OCI-LY1 (cell line): ENCODE measurements at regions not wholly inside any gene's neighbourhood (a gene's known extent, or its start where the extent isn't known, plus 50 kb on each side); places are given as distances from the start of the nearest gene placed in this dataset.

Source experiments
- H2AFZ ChIP-seq: fragments of 200-600 bp; sonication (generic), shearing (Covaris generic); 2 replicates; pipeline ENCODE4 v1.6.0; 2014; ENCODE audit warnings: antibody characterized with exemption, mild to moderate bottlenecking, low read length
- H3F3A ChIP-seq: fragments of 200-600 bp; sonication (generic), shearing (Covaris generic); 2 replicates; pipeline ENCODE4 v1.6.0; 2014; ENCODE audit warnings: mild to moderate bottlenecking, antibody characterized with exemption, low read length, moderate library complexity; ENCODE audit not compliant: insufficient read depth
- H3K27ac ChIP-seq: fragments of 200-600 bp; sonication (generic); 2 replicates; pipeline ENCODE4 v1.5.1; 2014; ENCODE audit warnings: low read length, mixed run types, mild to moderate bottlenecking, low read depth; ENCODE audit not compliant: poor library complexity, severe bottlenecking
- H3K27me3 ChIP-seq: fragments of 200-600 bp; sonication (generic); 2 replicates; pipeline ENCODE4 v1.6.0; 2014; ENCODE audit warnings: antibody characterized with exemption, mild to moderate bottlenecking, low read length, moderate library complexity; ENCODE audit not compliant: insufficient read depth
- H3K36me3 ChIP-seq: fragments of 200-600 bp; sonication (generic); 2 replicates; pipeline ENCODE4 v1.6.1; 2014; ENCODE audit warnings: mild to moderate bottlenecking, antibody characterized with exemption, low read length, moderate library complexity, mixed read lengths; ENCODE audit not compliant: insufficient read depth
- H3K4me1 ChIP-seq: fragments of 200-600 bp; sonication (generic); 2 replicates; pipeline ENCODE4 v1.5.1; 2014; ENCODE audit warnings: mild to moderate bottlenecking, low read length, moderate library complexity; ENCODE audit not compliant: insufficient read depth, severe bottlenecking
- H3K4me2 ChIP-seq: fragments of 200-600 bp; sonication (generic), shearing (Covaris generic); 2 replicates; pipeline ENCODE4 v1.6.1; 2014; ENCODE audit warnings: low read length
- H3K4me3 ChIP-seq: fragments of 200-600 bp; sonication (generic); 2 replicates; pipeline ENCODE4 v1.5.1; 2014; ENCODE audit warnings: low read length, low read depth, mild to moderate bottlenecking, mixed read lengths; ENCODE audit not compliant: poor library complexity, severe bottlenecking
- H3K79me2 ChIP-seq: fragments of 200-600 bp; shearing (Covaris generic); 2 replicates; pipeline ENCODE4 v1.6.1; 2016; ENCODE audit warnings: mixed run types, low read length, mixed read lengths; ENCODE audit not compliant: insufficient read depth
- H3K9ac ChIP-seq: fragments of 200-600 bp; sonication (generic), shearing (Covaris generic); 2 replicates; pipeline ENCODE4 v1.6.1; 2014; ENCODE audit warnings: mild to moderate bottlenecking, low read length, mixed read lengths
- H3K9me2 ChIP-seq: fragments of 200-600 bp; sonication (generic), shearing (Covaris generic); 2 replicates; pipeline ENCODE4 v1.6.1; 2014; ENCODE audit warnings: low read depth, mild to moderate bottlenecking, low read length, mixed read lengths
- H3K9me3 ChIP-seq: fragments of 200-600 bp; shearing (Covaris generic); 2 replicates; pipeline ENCODE4 v1.6.1; 2014; ENCODE audit warnings: low read length, mixed read lengths
- H4K20me1 ChIP-seq: fragments of 200-600 bp; sonication (generic), shearing (Covaris generic); 2 replicates; pipeline ENCODE4 v1.6.0; 2016; ENCODE audit warnings: mild to moderate bottlenecking, low read length; ENCODE audit not compliant: insufficient read depth
- CTCF ChIP-seq: fragments of 200-600 bp; sonication (generic), shearing (Covaris generic); IDR thresholded peaks from 2 replicates; pipeline ENCODE4 v1.5.1; 2017; ENCODE audit warnings: mild to moderate bottlenecking, antibody characterized with exemption, low read length, moderate library complexity, mixed read lengths
- EZH2 ChIP-seq: fragments of 200-600 bp; sonication (generic), shearing (Covaris generic); IDR thresholded peaks from 2 replicates; pipeline ENCODE4 v1.8.0; 2017; ENCODE audit warnings: borderline replicate concordance, mixed run types, mild to moderate bottlenecking, antibody characterized with exemption, low read length, moderate library complexity, mixed read lengths

GRCh38 chr13:31460061-31460460 is 260.3 kb downstream of the B3GLCT start:
- Histone ChIP-seq H3K27me3 (no peaks in the 10 kb centered on the region), H3K4me3 (no peak overlapping the region), H3K9me2 (no peaks in the 10 kb centered on the region), H3F3A (no peaks in the 10 kb centered on the region), H3K4me1 (no peaks in the 10 kb centered on the region), H3K4me2 (no peak overlapping the region), H3K9me3 (no peaks in the 10 kb centered on the region), H2AFZ (no peak overlapping the region), H3K36me3 (no peaks in the 10 kb centered on the region), H3K27ac (no peak overlapping the region), H4K20me1 (no peaks in the 10 kb centered on the region), H3K79me2 (no peaks in the 10 kb centered on the region), H3K9ac (no peak overlapping the region)
- no peak for TF ChIP-seq CTCF
- no peak for TF ChIP-seq EZH2

GRCh38 chr13:31461923-31462322 is 262.1 kb downstream of the B3GLCT start:
- no peaks in the 10 kb centered on the region for H3K36me3 ChIP-seq

GRCh38 chr13:31462766-31463165 is 263.0 kb downstream of the B3GLCT start:
- Histone ChIP-seq H2AFZ (no peak overlapping the region), H3K36me3 (no peaks in the 10 kb centered on the region), H3K4me3 (no peak overlapping the region), H3K9me2 (no peaks in the 10 kb centered on the region), H3K27me3 (no peaks in the 10 kb centered on the region), H3K27ac (no peak overlapping the region), H3K9me3 (no peaks in the 10 kb centered on the region), H3K4me2 (no peak overlapping the region), H3K9ac (no peak overlapping the region), H3K4me1 (no peaks in the 10 kb centered on the region), H4K20me1 (no peaks in the 10 kb centered on the region), H3F3A (no peaks in the 10 kb centered on the region), H3K79me2 (no peaks in the 10 kb centered on the region)
- TF ChIP-seq EZH2 (no peak), CTCF (no peak)

More at GRCh38 chr13:31461923-31462322, 262.1 kb downstream of the B3GLCT start:
- H3K9me2 ChIP-seq, result no peaks in the 10 kb centered on the region
- H3K79me2 ChIP-seq, result no peaks in the 10 kb centered on the region
- H3K27ac ChIP-seq, result no peak overlapping the region
- H3K4me3 ChIP-seq, result no peak overlapping the region
- no peaks in the 10 kb centered on the region for H3K27me3 ChIP-seq
- no peak overlapping the region for H3K4me2 ChIP-seq
- no peaks in the 10 kb centered on the region for H3K9me3 ChIP-seq
- no peak overlapping the region for H2AFZ ChIP-seq
- H3K4me1 ChIP-seq, result no peaks in the 10 kb centered on the region
- no peak overlapping the region for H3K9ac ChIP-seq
- no peaks in the 10 kb centered on the region for H4K20me1 ChIP-seq
- H3F3A ChIP-seq, result no peaks in the 10 kb centered on the region
- no peak for TF ChIP-seq CTCF
- no peak for TF ChIP-seq EZH2
